ENCODE measurements at regions not wholly inside any gene's neighbourhood (a gene's known extent, or its start where the extent isn't known, plus 50 kb on each side); places are given as distances from the start of the nearest gene placed in this dataset.
A peak's percentile ranks its signal among the peaks of the same experiment; 100 is the strongest.

DNA sequence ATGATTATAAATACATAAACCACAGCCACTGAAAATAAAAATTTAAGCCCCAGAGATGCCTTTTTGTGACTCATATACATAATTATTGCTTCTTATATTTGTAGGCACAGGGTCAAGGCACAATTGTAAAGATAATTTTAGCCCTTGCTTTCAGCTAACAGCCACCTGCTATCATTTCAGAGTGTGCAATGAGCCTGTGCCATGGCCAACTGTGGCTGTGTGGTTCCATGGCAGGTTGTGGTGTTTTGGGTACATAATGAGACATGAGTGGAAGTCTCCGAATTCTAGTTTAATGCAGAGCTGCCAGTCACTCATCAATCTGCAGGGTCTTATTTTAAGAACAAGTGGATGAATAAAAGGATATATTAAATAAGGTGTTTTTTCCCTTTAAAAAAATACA, 346.9 kb upstream of the SNX7 start:
- ChIA-PET POLR2A (ENCODE audit: unreplicated experiment) (interaction anchor here (0.5 kb wide), 1 partner anchor 1171 kb away, joined by 14 read pairs; no protein-coding TSS in a partner anchor), CTCF (interaction anchor here (0.7 kb wide), 1 partner anchor 21 kb away, joined by 4 read pairs; no protein-coding TSS in a partner anchor)
- Histone ChIP-seq H3F3A (ENCODE audit: low read length, unreplicated experiment) (peaks cover 5% of the 10 kb centered on the region), H3K36me3 (ENCODE audit: low read depth, low read length) (no peaks in the 10 kb centered on the region), H3K79me2 (ENCODE audit: low read length) (no peaks in the 10 kb centered on the region), H3K27ac (ENCODE audit: low read length) (no peak overlapping the region), H3K9me2 (replicated peaks; ENCODE audit: low read length) (no peaks in the 10 kb centered on the region), H3K9me3 (ENCODE audit: low read length) (no peaks in the 10 kb centered on the region), H2AFZ (ENCODE audit: low read length) (no peak overlapping the region), H3K4me2 (ENCODE audit: low read length) (peak overlapping the region; percentile 52; the same call in 1 of the 2 replicates), H3K27me3 (ENCODE audit: low read length) (no peaks in the 10 kb centered on the region), H3K4me3 (ENCODE audit: low read length) (no peak overlapping the region), H3K9ac (ENCODE audit: low read length) (no peak overlapping the region), H3K4me1 (ENCODE audit: insufficient read depth, low read length) (peaks cover 29% of the 10 kb centered on the region), H4K20me1 (ENCODE audit: low read length) (no peaks in the 10 kb centered on the region)
- no peak for DNase-seq
- BruUV-seq (replicated peaks): no TSS peak
- TF ChIP-seq EZH2phosphoT487 (IDR thresholded peaks at IDR 0.05; ENCODE audit: borderline replicate concordance, low read length) (no peak), EZH2 (IDR thresholded peaks at IDR 0.05; ENCODE audit: low read length, unreplicated experiment) (no peak)
- TF ChIP-seq, protein P1, sequence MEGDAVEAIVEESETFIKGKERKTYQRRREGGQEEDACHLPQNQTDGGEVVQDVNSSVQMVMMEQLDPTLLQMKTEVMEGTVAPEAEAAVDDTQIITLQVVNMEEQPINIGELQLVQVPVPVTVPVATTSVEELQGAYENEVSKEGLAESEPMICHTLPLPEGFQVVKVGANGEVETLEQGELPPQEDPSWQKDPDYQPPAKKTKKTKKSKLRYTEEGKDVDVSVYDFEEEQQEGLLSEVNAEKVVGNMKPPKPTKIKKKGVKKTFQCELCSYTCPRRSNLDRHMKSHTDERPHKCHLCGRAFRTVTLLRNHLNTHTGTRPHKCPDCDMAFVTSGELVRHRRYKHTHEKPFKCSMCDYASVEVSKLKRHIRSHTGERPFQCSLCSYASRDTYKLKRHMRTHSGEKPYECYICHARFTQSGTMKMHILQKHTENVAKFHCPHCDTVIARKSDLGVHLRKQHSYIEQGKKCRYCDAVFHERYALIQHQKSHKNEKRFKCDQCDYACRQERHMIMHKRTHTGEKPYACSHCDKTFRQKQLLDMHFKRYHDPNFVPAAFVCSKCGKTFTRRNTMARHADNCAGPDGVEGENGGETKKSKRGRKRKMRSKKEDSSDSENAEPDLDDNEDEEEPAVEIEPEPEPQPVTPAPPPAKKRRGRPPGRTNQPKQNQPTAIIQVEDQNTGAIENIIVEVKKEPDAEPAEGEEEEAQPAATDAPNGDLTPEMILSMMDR (conservative IDR thresholded peaks at IDR 0.05; ENCODE audit: low read depth, low read length): no peak
- ATAC-seq: no peak
- intact Hi-C loops (cut with micrococcal nuclease): no loop called here

DNA sequence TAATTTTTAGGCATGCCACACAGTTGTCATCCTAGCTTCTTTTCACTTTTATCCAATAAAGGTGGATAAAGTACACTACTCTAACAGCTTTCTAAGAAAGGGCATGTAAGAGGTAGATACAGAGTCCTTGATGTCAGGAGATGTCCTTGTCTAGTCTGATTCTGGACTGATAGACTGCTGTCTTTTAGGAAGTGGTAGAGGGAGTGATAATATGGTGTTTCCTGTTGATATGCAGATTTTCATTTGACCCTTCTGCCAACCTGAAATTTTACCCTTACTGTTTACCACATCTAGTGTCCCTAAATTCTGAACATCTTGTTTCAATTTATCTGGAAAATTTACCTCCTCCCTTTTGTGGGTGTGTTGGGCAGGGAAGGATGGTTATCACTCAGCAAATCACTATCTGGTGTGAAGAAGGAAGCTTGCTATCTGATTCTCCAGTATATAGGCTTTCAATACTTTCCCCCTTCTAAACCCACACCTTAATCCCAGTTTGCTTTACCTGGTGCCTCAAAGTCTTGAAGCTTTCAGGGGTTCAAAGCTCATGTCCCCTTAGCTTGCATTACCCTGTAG, 354.9 kb upstream of the SNX7 start:
- Histone ChIP-seq H3K27ac (ENCODE audit: low read length) (no peak overlapping the region), H3K9me3 (ENCODE audit: low read length) (no peaks in the 10 kb centered on the region), H3F3A (ENCODE audit: low read length, unreplicated experiment) (no peaks in the 10 kb centered on the region), H3K9me2 (replicated peaks; ENCODE audit: low read length) (no peaks in the 10 kb centered on the region), H3K4me3 (ENCODE audit: low read length) (no peak overlapping the region), H3K36me3 (ENCODE audit: low read depth, low read length) (no peaks in the 10 kb centered on the region), H3K9ac (ENCODE audit: low read length) (no peak overlapping the region), H3K79me2 (ENCODE audit: low read length) (no peaks in the 10 kb centered on the region), H2AFZ (ENCODE audit: low read length) (no peak overlapping the region), H4K20me1 (ENCODE audit: low read length) (no peaks in the 10 kb centered on the region), H3K4me2 (ENCODE audit: low read length) (no peak overlapping the region), H3K4me1 (ENCODE audit: insufficient read depth, low read length) (no peaks in the 10 kb centered on the region), H3K27me3 (ENCODE audit: low read length) (no peaks in the 10 kb centered on the region)
- no peak for ATAC-seq
- intact Hi-C loops (cut with micrococcal nuclease): no loop called here
- CTCF ChIA-PET: no interaction called here
- no TSS peak for BruUV-seq (replicated peaks)
- POLR2A ChIA-PET (ENCODE audit: unreplicated experiment): interaction anchor here (0.7 kb wide), 1 partner anchor 11 kb away, joined by 3 read pairs; no protein-coding TSS in a partner anchor
- TF ChIP-seq, protein P1 (conservative IDR thresholded peaks at IDR 0.05; ENCODE audit: low read depth, low read length): no peak
- TF ChIP-seq EZH2 (IDR thresholded peaks at IDR 0.05; ENCODE audit: low read length, unreplicated experiment) (no peak), EZH2phosphoT487 (IDR thresholded peaks at IDR 0.05; ENCODE audit: borderline replicate concordance, low read length) (no peak)
- DNase-seq: no peak

DNA sequence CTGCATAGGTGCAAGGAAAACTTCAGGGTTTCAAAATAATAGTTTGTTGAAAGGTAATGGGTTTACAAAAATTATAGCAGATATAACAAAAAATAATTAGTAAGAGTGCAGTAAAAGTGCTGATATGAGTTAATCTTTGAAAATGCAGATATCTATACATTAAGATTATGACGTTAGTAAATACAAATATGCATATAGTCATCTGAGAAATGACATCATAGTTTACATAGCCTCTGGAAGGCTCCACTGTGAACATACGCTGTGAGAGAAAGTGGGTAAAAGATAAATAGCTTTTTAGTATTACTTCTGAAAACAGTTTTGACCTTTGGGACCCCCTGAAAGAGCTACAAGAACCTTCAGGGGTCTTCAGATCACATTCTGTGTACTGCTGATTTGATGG, 356.2 kb upstream of the SNX7 start:
- DNase-seq (no peak), ATAC-seq (no peak)
- TF ChIP-seq EZH2phosphoT487 (IDR thresholded peaks at IDR 0.05; ENCODE audit: borderline replicate concordance, low read length): no peak
- TF ChIP-seq, protein P1 (conservative IDR thresholded peaks at IDR 0.05; ENCODE audit: low read depth, low read length): no peak
- no peak for TF ChIP-seq EZH2 (IDR thresholded peaks at IDR 0.05; ENCODE audit: low read length, unreplicated experiment)
- no TSS peak for BruUV-seq (replicated peaks)
- intact Hi-C loops (cut with micrococcal nuclease): no loop called here
- Histone ChIP-seq H4K20me1 (ENCODE audit: low read length) (no peaks in the 10 kb centered on the region), H3K9ac (ENCODE audit: low read length) (no peak overlapping the region), H2AFZ (ENCODE audit: low read length) (no peak overlapping the region), H3K27me3 (ENCODE audit: low read length) (no peaks in the 10 kb centered on the region), H3K4me2 (ENCODE audit: low read length) (no peak overlapping the region), H3K36me3 (ENCODE audit: low read depth, low read length) (no peaks in the 10 kb centered on the region), H3K27ac (ENCODE audit: low read length) (no peak overlapping the region), H3F3A (ENCODE audit: low read length, unreplicated experiment) (no peaks in the 10 kb centered on the region), H3K79me2 (ENCODE audit: low read length) (no peaks in the 10 kb centered on the region), H3K4me3 (ENCODE audit: low read length) (no peak overlapping the region), H3K9me2 (replicated peaks; ENCODE audit: low read length) (no peaks in the 10 kb centered on the region), H3K9me3 (ENCODE audit: low read length) (no peaks in the 10 kb centered on the region), H3K4me1 (ENCODE audit: insufficient read depth, low read length) (no peaks in the 10 kb centered on the region)
- POLR2A ChIA-PET (ENCODE audit: unreplicated experiment): interaction anchor here (0.6 kb wide), 1 partner anchor 23 kb away, joined by 3 read pairs; no protein-coding TSS in a partner anchor
- CTCF ChIA-PET: interaction anchor here (0.6 kb wide), 1 partner anchor 1174 kb away, joined by 3 read pairs; no protein-coding TSS in a partner anchor
